ENCODE measurements at regions not wholly inside any gene's neighbourhood (a gene's known extent, or its start where the extent isn't known, plus 50 kb on each side); places are given as distances from the start of the nearest gene placed in this dataset.

GRCh38 chr5:102077920-102078319, 218.2 kb downstream of the SLCO4C1 start:
- CTCF ChIA-PET, result no interaction called here
- POLR2A ChIA-PET, result no interaction called here
- Histone ChIP-seq H3K27ac (ENCODE audit: low read length) (no peak overlapping the region), H3K9me3 (ENCODE audit: control insufficient read depth, insufficient read depth, low read depth, low read length) (no peaks in the 10 kb centered on the region), H3K36me3 (ENCODE audit: control insufficient read depth, insufficient read depth, low read length) (no peaks in the 10 kb centered on the region), H3K4me1 (ENCODE audit: control insufficient read depth, insufficient read depth, low read length) (no peaks in the 10 kb centered on the region), H3K4me3 (ENCODE audit: low read depth in 2 of 2, low read length in 2 of 2) (no peak overlapping the region), H3K27me3 (ENCODE audit: control insufficient read depth, insufficient read depth, low read length) (no peaks in the 10 kb centered on the region)
- TF ChIP-seq POLR2AphosphoS5 (IDR thresholded peaks at IDR 0.05; ENCODE audit: low read depth, low read length) (no peak), CTCF (IDR thresholded peaks at IDR 0.05) (no peak), TCF7L2 (IDR thresholded peaks at IDR 0.05; ENCODE audit: low read depth, low read length) (no peak)
- in situ Hi-C loops (cut with HindIII; ENCODE audit: low pct_unique_long_range_greater_than_20kb, low sequenced_read_pairs), result no loop called here
- intact Hi-C loops (cut with micrococcal nuclease; ENCODE audit: unreplicated experiment), result no loop called here
- no peak for ATAC-seq
- no peak for DNase-seq (ENCODE audit: low read depth, low spot score)
- no TSS peak for BruUV-seq (replicated peaks)

GRCh38 chr5:102069974-102070373, 226.1 kb downstream of the SLCO4C1 start:
- TF ChIP-seq TCF7L2 (IDR thresholded peaks at IDR 0.05; ENCODE audit: low read depth, low read length), result no peak
- TF ChIP-seq REST (IDR thresholded peaks at IDR 0.05; ENCODE audit: insufficient read depth in 1 of 2, low read depth in 2 of 2, low read length in 1 of 2), result no peak
- no peak for TF ChIP-seq SIN3A (IDR thresholded peaks at IDR 0.05; ENCODE audit: borderline replicate concordance, insufficient read depth, low read depth, low read length)
- no peak for TF ChIP-seq POLR2AphosphoS5 (IDR thresholded peaks at IDR 0.05; ENCODE audit: low read depth, low read length)
- TF ChIP-seq CTCF (IDR thresholded peaks at IDR 0.05), result no peak
- no peak overlapping the region for H3K4me3 ChIP-seq (ENCODE audit: low read depth in 2 of 2, low read length in 2 of 2)
- no peaks in the 10 kb centered on the region for H3K36me3 ChIP-seq (ENCODE audit: control insufficient read depth, insufficient read depth, low read length)
- BruUV-seq (replicated peaks), result no TSS peak
- ATAC-seq, result no peak
- H3K27me3 ChIP-seq (ENCODE audit: control insufficient read depth, insufficient read depth, low read length), result no peaks in the 10 kb centered on the region
- H3K4me1 ChIP-seq (ENCODE audit: control insufficient read depth, insufficient read depth, low read length), result no peaks in the 10 kb centered on the region
- ChIA-PET CTCF (no interaction called here), POLR2A (no interaction called here)
- intact Hi-C loops (cut with micrococcal nuclease; ENCODE audit: unreplicated experiment), result no loop called here
- H3K9me3 ChIP-seq (ENCODE audit: control insufficient read depth, insufficient read depth, low read depth, low read length), result no peaks in the 10 kb centered on the region
- in situ Hi-C loops (cut with HindIII; ENCODE audit: low pct_unique_long_range_greater_than_20kb, low sequenced_read_pairs), result no loop called here
- DNase-seq (ENCODE audit: low read depth, low spot score), result no peak
- H3K27ac ChIP-seq (ENCODE audit: low read length), result no peak overlapping the region

- Histone ChIP-seq H3K27me3 (ENCODE audit: control insufficient read depth, insufficient read depth, low read length) (no peaks in the 10 kb centered on the region), H3K27ac (ENCODE audit: low read length) (no peak overlapping the region), H3K4me1 (ENCODE audit: control insufficient read depth, insufficient read depth, low read length) (no peaks in the 10 kb centered on the region), H3K4me3 (ENCODE audit: low read depth in 2 of 2, low read length in 2 of 2) (no peak overlapping the region), H3K9me3 (ENCODE audit: control insufficient read depth, insufficient read depth, low read depth, low read length) (no peaks in the 10 kb centered on the region), H3K36me3 (ENCODE audit: control insufficient read depth, insufficient read depth, low read length) (no peaks in the 10 kb centered on the region)
- POLR2A ChIA-PET, result no interaction called here
- ATAC-seq (no peak), DNase-seq (ENCODE audit: low read depth, low spot score) (no peak)
- CTCF ChIA-PET, result no interaction called here
- no TSS peak for BruUV-seq (replicated peaks)
- in situ Hi-C loops (cut with HindIII; ENCODE audit: low pct_unique_long_range_greater_than_20kb, low sequenced_read_pairs), result no loop called here
- TF ChIP-seq SIN3A (IDR thresholded peaks at IDR 0.05; ENCODE audit: borderline replicate concordance, insufficient read depth, low read depth, low read length), result no peak
- no peak for TF ChIP-seq TCF7L2 (IDR thresholded peaks at IDR 0.05; ENCODE audit: low read depth, low read length)
- no peak for TF ChIP-seq REST (IDR thresholded peaks at IDR 0.05; ENCODE audit: insufficient read depth in 1 of 2, low read depth in 2 of 2, low read length in 1 of 2)
- TF ChIP-seq POLR2AphosphoS5 (IDR thresholded peaks at IDR 0.05; ENCODE audit: low read depth, low read length), result no peak
- no peak for TF ChIP-seq CTCF (IDR thresholded peaks at IDR 0.05)
- intact Hi-C loops (cut with micrococcal nuclease; ENCODE audit: unreplicated experiment), result no loop called here
These were observed 227.2 kb downstream of the SLCO4C1 start for GRCh38 chr5:102068870-102069269.
